HepG2 (cell line): ENCODE measurements at regions not wholly inside any gene's neighbourhood (a gene's known extent, or its start where the extent isn't known, plus 50 kb on each side); places are given as distances from the start of the nearest gene placed in this dataset.

Experiments
- ATAC-seq: fragments of 200-7000 bp; cut with Tn5 transposase; 3 replicates; pipeline ENCODE4 v1.9.1; 2020; ENCODE audit warnings: mild to moderate bottlenecking, moderate library complexity
- BruUV-seq: library from RNA; stranded (reverse); fragments of 400-500 nt; replicated peaks from 2 replicates; lab custom pipeline; 2021; lab: Mats Ljungman, UMichigan
- CTCF ChIA-PET: fragments of 300-600 bp; formaldehyde crosslinking; extraction: SDS; loops from one replicate; lab custom pipeline; 2021; ENCODE audit warnings: low total read pairs, inconsistent platforms, low intra/inter-chr PET ratio; lab: Yijun Ruan, JAX
- POLR2A ChIA-PET: fragments of 350-600 bp; sonication (Branson Sonifier 250); formaldehyde crosslinking; loops from one replicate; lab custom pipeline; 2020; ENCODE audit warnings: antibody characterized with exemption, inconsistent platforms; lab: Yijun Ruan, JAX
- DNase-seq: peaks from one replicate; pipeline ENCODE4 v3.0.0-alpha.2; 2015; ENCODE audit warnings: low spot score
- FAIRE-seq: peaks from 3 replicates; lab custom pipeline; 2011; peaks lifted over from hg19 to GRCh38; lab: Jason Lieb, UNC
- H2AFZ ChIP-seq: one replicate; pipeline ENCODE4 v1.6.1; 2011; ENCODE audit warnings: low read length, inconsistent platforms
- H3K27ac ChIP-seq: fragments of 300-600 bp; 3 replicates; pipeline ENCODE4 v1.8.0; 2011; ENCODE audit warnings: mixed run types, mild to moderate bottlenecking, mixed read lengths, low read length, inconsistent platforms; ENCODE audit not compliant: insufficient read depth; ENCODE audit errors: extremely low read length
- H3K27me3 ChIP-seq, 2 experiments: fragments of 200-600 bp in 1 of 2; 2 replicates in 1 of 2; 3 replicates in 1 of 2; pipeline versions ENCODE4 v1.6.0 to v1.8.0; 2011; ENCODE audit warnings: low read length in 2 of 2, mild to moderate bottlenecking in 2 of 2, moderate library complexity in 2 of 2, inconsistent platforms in 1 of 2; ENCODE audit not compliant: insufficient read depth in 2 of 2, control insufficient read depth in 1 of 2
- H3K36me3 ChIP-seq, 2 experiments: fragments of 200-600 bp in 1 of 2; replicated peaks in 1 of 2; 2 replicates in 1 of 2; 3 replicates in 1 of 2; pipeline versions ENCODE4 v1.5.1 to v1.8.0; 2011; ENCODE audit warnings: low read length in 2 of 2, inconsistent platforms in 1 of 2; ENCODE audit not compliant: insufficient read depth in 2 of 2, control insufficient read depth in 1 of 2
- H3K4me1 ChIP-seq: 2 replicates; pipeline ENCODE4 v1.5.1; 2012; ENCODE audit warnings: low read length, inconsistent platforms; ENCODE audit not compliant: insufficient read depth
- H3K4me2 ChIP-seq: 2 replicates; pipeline ENCODE4 v1.6.0; 2011; ENCODE audit warnings: low read depth, low read length, inconsistent platforms
- H3K4me3 ChIP-seq, 3 experiments: fragments of 200-600 bp in 1 of 3; sonication (generic), shearing (Covaris generic) in 1 of 3; replicated peaks in 1 of 3; 2 replicates each; pipeline ENCODE4 v1.5.1; 2011 to 2016; ENCODE audit warnings: low read length in 3 of 3, inconsistent platforms in 2 of 3, low read depth in 2 of 3, mild to moderate bottlenecking in 2 of 3, control low read depth in 1 of 3, mixed read lengths in 1 of 3; ENCODE audit not compliant: insufficient read depth in 1 of 3
- H3K79me2 ChIP-seq: one replicate; pipeline ENCODE4 v1.6.1; 2011; ENCODE audit warnings: low read length, inconsistent platforms; ENCODE audit not compliant: insufficient read depth
- H3K9ac ChIP-seq: 2 replicates; pipeline ENCODE4 v1.6.0; 2011; ENCODE audit warnings: mild to moderate bottlenecking, low read depth, low read length, inconsistent platforms; ENCODE audit not compliant: insufficient read depth
- H3K9me3 ChIP-seq: 2 replicates; pipeline ENCODE4 v1.5.1; 2012; ENCODE audit warnings: mild to moderate bottlenecking, low read length
- H4K20me1 ChIP-seq: 2 replicates; pipeline ENCODE4 v1.6.0; 2011; ENCODE audit warnings: inconsistent platforms, mild to moderate bottlenecking, low read length, moderate library complexity; ENCODE audit not compliant: insufficient read depth
- HOXA7 ChIP-seq: sonication (generic); formaldehyde crosslinking; IDR thresholded peaks from 2 replicates; pipeline ENCODE4 v1.8.1; 2022; ENCODE audit warnings: mild to moderate bottlenecking, missing genetic modification reagents, moderate library complexity
- MNT ChIP-seq: fragments of 450-650 bp; IDR thresholded peaks from 2 replicates; pipeline ENCODE4 v1.6.1; 2016
- SNAPC2 ChIP-seq: sonication (generic); formaldehyde crosslinking; IDR thresholded peaks from 2 replicates; pipeline ENCODE4 v1.8.1; 2022; ENCODE audit warnings: mild to moderate bottlenecking, missing genetic modification reagents
- TBL1XR1 ChIP-seq: fragments of 150-350 bp; IDR thresholded peaks from 2 replicates; pipeline ENCODE4 v1.6.1; 2014; ENCODE audit warnings: borderline replicate concordance, low read length; ENCODE audit not compliant: partially characterized antibody
- ZNF232 ChIP-seq: sonication (generic); formaldehyde crosslinking; IDR thresholded peaks from 2 replicates; pipeline ENCODE4 v1.4.0; 2020; ENCODE audit warnings: missing genetic modification reagents, borderline replicate concordance
- whole genome bisulfite sequencing: methylation state at CpG from one replicate; pipeline ENCODE4 v1.1.6; 2017; ENCODE audit warnings: low lambda C conversion rate; 5-methylcytosine and 5-hydroxymethylcytosine counted together
- in situ Hi-C: cut with HindIII; loops from 2 replicates; pipeline ENCODE4 v1.10.0; 2017; ENCODE audit warnings: low pct_unique_long_range_greater_than_20kb; ENCODE audit not compliant: extremely low pct_ligation_motif_present
- intact Hi-C: fragments of 100-400 bp; cut with micrococcal nuclease; formaldehyde crosslinking; loops from one replicate; pipeline ENCODE4 v1.10.0; 2022; ENCODE audit not compliant: unreplicated experiment

- Histone ChIP-seq H3K27me3 (peaks cover 17 to 51% of the 10 kb centered on the region in 2 experiments), H3K79me2 (no peaks in the 10 kb centered on the region), H2AFZ (no peak overlapping the region), H4K20me1 (no peaks in the 10 kb centered on the region), H3K9ac (no peak overlapping the region), H3K4me3 (no peak overlapping the region), H3K9me3 (no peaks in the 10 kb centered on the region), H3K36me3 (no peaks in the 10 kb centered on the region), H3K27ac (no peak overlapping the region), H3K4me2 (no peak overlapping the region), H3K4me1 (no peaks in the 10 kb centered on the region)
- TF ChIP-seq SNAPC2 (CRISPR knock-in tag), result no peak
- TF ChIP-seq MNT, result peak; percentile 86
- no CpG with 5 or more reads among the region's 2 CpGs for WGBS
- CTCF ChIA-PET, result no interaction called here
- in situ Hi-C loops (no loop called here), intact Hi-C loops (no loop called here)
- ATAC-seq (no peak), DNase-seq (no peak), FAIRE-seq (no peak)
- BruUV-seq, result no TSS peak
- POLR2A ChIA-PET, result no interaction called here
Observed at GRCh38 chr10:124171561-124171960, 78.2 kb upstream of the CHST15 start.

GRCh38 chr10:124170631-124171030 lies 77.2 kb upstream of the CHST15 start:
- TF ChIP-seq HOXA7 (no peak), TBL1XR1 (no peak), ZNF232 (CRISPR knock-in tag) (no peak)
- no peak for DNase-seq
- CTCF ChIA-PET, result no interaction called here
- POLR2A ChIA-PET, result no interaction called here
- no peaks in the 10 kb centered on the region for H3K79me2 ChIP-seq
- H3K27me3 ChIP-seq, result peaks cover 17 to 47% of the 10 kb centered on the region in 2 experiments
- WGBS, result 52% methylated on average over 7 of the region's 7 CpGs
- no peaks in the 10 kb centered on the region for H3K36me3 ChIP-seq
- no peak overlapping the region for H3K27ac ChIP-seq
- H2AFZ ChIP-seq, result no peak overlapping the region
- no peaks in the 10 kb centered on the region for H3K4me1 ChIP-seq
- H3K9me3 ChIP-seq, result no peaks in the 10 kb centered on the region
- BruUV-seq, result no TSS peak
- H4K20me1 ChIP-seq, result no peaks in the 10 kb centered on the region
- FAIRE-seq, result no peak
- ATAC-seq, result no peak
- H3K4me3 ChIP-seq, result no peak overlapping the region
- no peak overlapping the region for H3K9ac ChIP-seq
- in situ Hi-C loops (no loop called here), intact Hi-C loops (no loop called here)
- H3K4me2 ChIP-seq, result no peak overlapping the region
